SU-DHL-6 (cell line): ENCODE measurements at regions not wholly inside any gene's neighbourhood (a gene's known extent, or its start where the extent isn't known, plus 50 kb on each side); places are given as distances from the start of the nearest gene placed in this dataset.

ENCODE experiments used
- EZH2phosphoT487 ChIP-seq: fragments of 200-600 bp; sonication (generic), shearing (Covaris generic); conservative IDR thresholded peaks from 2 replicates; pipeline ENCODE4 v1.6.1; 2018; ENCODE audit warnings: mild to moderate bottlenecking, antibody characterized with exemption, low read length, moderate library complexity, mixed read lengths
- TF ChIP-seq, protein P1 (sequence below): fragments of 200-600 bp; sonication (generic); IDR thresholded peaks from one replicate; pipeline ENCODE4 v1.5.1; 2017; ENCODE audit warnings: antibody characterized with exemption, mild to moderate bottlenecking, low read length, moderate library complexity; ENCODE audit not compliant: insufficient read depth, poor library complexity, severe bottlenecking

- TF ChIP-seq, protein P1, sequence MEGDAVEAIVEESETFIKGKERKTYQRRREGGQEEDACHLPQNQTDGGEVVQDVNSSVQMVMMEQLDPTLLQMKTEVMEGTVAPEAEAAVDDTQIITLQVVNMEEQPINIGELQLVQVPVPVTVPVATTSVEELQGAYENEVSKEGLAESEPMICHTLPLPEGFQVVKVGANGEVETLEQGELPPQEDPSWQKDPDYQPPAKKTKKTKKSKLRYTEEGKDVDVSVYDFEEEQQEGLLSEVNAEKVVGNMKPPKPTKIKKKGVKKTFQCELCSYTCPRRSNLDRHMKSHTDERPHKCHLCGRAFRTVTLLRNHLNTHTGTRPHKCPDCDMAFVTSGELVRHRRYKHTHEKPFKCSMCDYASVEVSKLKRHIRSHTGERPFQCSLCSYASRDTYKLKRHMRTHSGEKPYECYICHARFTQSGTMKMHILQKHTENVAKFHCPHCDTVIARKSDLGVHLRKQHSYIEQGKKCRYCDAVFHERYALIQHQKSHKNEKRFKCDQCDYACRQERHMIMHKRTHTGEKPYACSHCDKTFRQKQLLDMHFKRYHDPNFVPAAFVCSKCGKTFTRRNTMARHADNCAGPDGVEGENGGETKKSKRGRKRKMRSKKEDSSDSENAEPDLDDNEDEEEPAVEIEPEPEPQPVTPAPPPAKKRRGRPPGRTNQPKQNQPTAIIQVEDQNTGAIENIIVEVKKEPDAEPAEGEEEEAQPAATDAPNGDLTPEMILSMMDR = no peak
- TF ChIP-seq EZH2phosphoT487 = no peak
Observed at GRCh38 chr12:19834592-19834991, 395.3 kb downstream of the AEBP2 start.
